K562 (cell line): ENCODE measurements at regions not wholly inside any gene's neighbourhood (a gene's known extent, or its start where the extent isn't known, plus 50 kb on each side); places are given as distances from the start of the nearest gene placed in this dataset.
A peak's percentile ranks its signal among the peaks of the same experiment; 100 is the strongest.

ENCODE experiments used
- ARID1B ChIP-seq: fragments of 450-650 bp; IDR thresholded peaks from 2 replicates; pipeline ENCODE4 v1.6.1; 2016; ENCODE audit warnings: antibody characterized with exemption, mild to moderate bottlenecking, inconsistent platforms
- BCL6 ChIP-seq: fragments of 250-450 bp; sonication (Bioruptor Pico); IDR thresholded peaks from 2 replicates; pipeline ENCODE4 v1.4.0; 2020
- CBFA2T2 ChIP-seq: fragments of 450-650 bp; conservative IDR thresholded peaks from 2 replicates; pipeline ENCODE4 v1.6.1; 2017; ENCODE audit warnings: mild to moderate bottlenecking
- LARP7 ChIP-seq: fragments of 450-650 bp; IDR thresholded peaks from 2 replicates; pipeline ENCODE4 v1.6.1; 2016
- MTA3 ChIP-seq: fragments of 450-650 bp; formaldehyde crosslinking; IDR thresholded peaks from 2 replicates; pipeline ENCODE4 v1.6.1; 2017; ENCODE audit warnings: mild to moderate bottlenecking, borderline replicate concordance
- NBN ChIP-seq: fragments of 450-650 bp; IDR thresholded peaks from 2 replicates; pipeline ENCODE4 v1.6.1; 2016; ENCODE audit warnings: low read depth, mild to moderate bottlenecking
- NFRKB ChIP-seq: fragments of 450-650 bp; IDR thresholded peaks from 2 replicates; pipeline ENCODE4 v1.6.1; 2016; ENCODE audit warnings: low read depth
- NR2C1 ChIP-seq, 2 experiments: fragments of 450-650 bp; IDR thresholded peaks; 2 replicates each; pipeline ENCODE4 v1.6.1; 2017; ENCODE audit warnings: mild to moderate bottlenecking in 2 of 2, antibody characterized with exemption in 1 of 2, inconsistent platforms in 1 of 2, missing compliant biosample characterization in 1 of 2, missing genetic modification characterization in 1 of 2
- POLR2A ChIP-seq: fragments of 450-650 bp; conservative IDR thresholded peaks from 2 replicates; pipeline ENCODE4 v1.6.1; 2016
- POLR2B ChIP-seq: fragments of 450-650 bp; IDR thresholded peaks from 2 replicates; pipeline ENCODE4 v1.6.1; 2018; ENCODE audit warnings: low read depth; ENCODE audit not compliant: partially characterized antibody
- RBM17 ChIP-seq: fragments of 200-400 bp; formaldehyde crosslinking; IDR thresholded peaks from 2 replicates; pipeline ENCODE4 v1.6.1; 2017; ENCODE audit warnings: low read depth, mild to moderate bottlenecking, low read length, borderline replicate concordance
- TEAD4 ChIP-seq, 2 experiments: sonication (generic) in 1 of 2; formaldehyde crosslinking in 1 of 2; IDR thresholded peaks; 2 replicates each; pipeline versions ENCODE4 v1.6.1 to v1.8.0; 2012 to 2022; ENCODE audit warnings: borderline replicate concordance in 1 of 2, inconsistent platforms in 1 of 2, low read length in 1 of 2, mild to moderate bottlenecking in 1 of 2, missing genetic modification reagents in 1 of 2
- TFAM ChIP-seq: fragments of 250-450 bp; sonication (Bioruptor Pico); conservative IDR thresholded peaks from 2 replicates; pipeline ENCODE4 v1.5.0; 2021; ENCODE audit warnings: mild to moderate bottlenecking, moderate library complexity
- U2AF2 ChIP-seq: fragments of 200-400 bp; formaldehyde crosslinking; optimal IDR thresholded peaks from 2 replicates; pipeline ENCODE3; 2017; ENCODE audit warnings: low read depth, mild to moderate bottlenecking, low read length
- ZNF311 ChIP-seq: fragments of 250-450 bp; sonication (Bioruptor Pico); IDR thresholded peaks from 2 replicates; pipeline ENCODE4 v1.4.0; 2020; ENCODE audit warnings: mild to moderate bottlenecking, moderate library complexity
- TF ChIP-seq, protein P1 (sequence below): sonication (generic); formaldehyde crosslinking; IDR thresholded peaks from 2 replicates; pipeline ENCODE4 v1.8.1; 2022; ENCODE audit warnings: missing genetic modification reagents
- TF ChIP-seq, protein P2 (sequence below): fragments of 250-450 bp; sonication (Bioruptor Pico); IDR thresholded peaks from 2 replicates; pipeline ENCODE4 v1.9.0; 2021; ENCODE audit warnings: mild to moderate bottlenecking, inconsistent platforms
- TF ChIP-seq, protein P3 (sequence below): fragments of 450-650 bp; IDR thresholded peaks from 2 replicates; pipeline ENCODE4 v1.6.1; 2018; ENCODE audit not compliant: partially characterized antibody
- TF ChIP-seq, protein P4 (sequence below): sonication (generic); formaldehyde crosslinking; IDR thresholded peaks from 2 replicates; pipeline ENCODE4 v1.8.0; 2023; ENCODE audit warnings: mild to moderate bottlenecking, missing genetic modification reagents
- TF ChIP-seq, protein P5 (sequence below): IDR thresholded peaks from 2 replicates; pipeline ENCODE4 v1.6.1; 2016; ENCODE audit warnings: missing genetic modification characterization, missing compliant biosample characterization

DNA sequence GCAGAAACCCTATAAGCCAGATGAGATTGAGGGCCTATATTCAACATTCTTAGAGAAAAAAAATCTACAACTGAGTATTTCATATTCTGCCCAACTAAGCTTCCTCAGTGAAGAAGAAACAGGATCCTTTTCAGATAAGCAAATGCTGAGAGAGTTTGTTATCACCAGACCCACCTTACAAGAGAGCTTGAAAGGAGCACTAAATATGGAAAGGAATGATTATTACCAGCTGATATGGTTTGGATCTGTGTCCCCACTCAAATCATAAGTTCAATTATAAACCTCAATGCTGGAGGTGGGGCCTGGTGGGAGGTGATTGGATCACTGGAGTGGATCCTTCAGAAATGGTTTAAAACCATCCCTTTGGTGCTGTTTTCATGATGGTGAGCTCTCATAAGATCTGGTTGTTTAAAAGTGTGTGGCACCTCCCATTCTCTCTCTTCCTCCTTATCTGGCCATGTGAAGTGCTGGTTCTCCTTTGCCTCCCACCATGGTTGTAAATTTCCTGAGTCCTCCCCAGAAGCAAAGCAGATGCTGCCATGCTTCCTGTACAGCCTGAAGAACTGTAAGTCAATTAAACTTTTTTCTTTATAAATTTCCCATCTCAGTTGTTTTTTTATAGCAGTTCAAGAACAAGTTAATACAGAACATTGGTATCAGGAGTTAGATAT, 144.2 kb downstream of the MSN start (continued):
- TF ChIP-seq, protein P1, sequence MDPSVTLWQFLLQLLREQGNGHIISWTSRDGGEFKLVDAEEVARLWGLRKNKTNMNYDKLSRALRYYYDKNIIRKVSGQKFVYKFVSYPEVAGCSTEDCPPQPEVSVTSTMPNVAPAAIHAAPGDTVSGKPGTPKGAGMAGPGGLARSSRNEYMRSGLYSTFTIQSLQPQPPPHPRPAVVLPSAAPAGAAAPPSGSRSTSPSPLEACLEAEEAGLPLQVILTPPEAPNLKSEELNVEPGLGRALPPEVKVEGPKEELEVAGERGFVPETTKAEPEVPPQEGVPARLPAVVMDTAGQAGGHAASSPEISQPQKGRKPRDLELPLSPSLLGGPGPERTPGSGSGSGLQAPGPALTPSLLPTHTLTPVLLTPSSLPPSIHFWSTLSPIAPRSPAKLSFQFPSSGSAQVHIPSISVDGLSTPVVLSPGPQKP (CRISPR knock-in tag), result no peak
- TF ChIP-seq, protein P2, sequence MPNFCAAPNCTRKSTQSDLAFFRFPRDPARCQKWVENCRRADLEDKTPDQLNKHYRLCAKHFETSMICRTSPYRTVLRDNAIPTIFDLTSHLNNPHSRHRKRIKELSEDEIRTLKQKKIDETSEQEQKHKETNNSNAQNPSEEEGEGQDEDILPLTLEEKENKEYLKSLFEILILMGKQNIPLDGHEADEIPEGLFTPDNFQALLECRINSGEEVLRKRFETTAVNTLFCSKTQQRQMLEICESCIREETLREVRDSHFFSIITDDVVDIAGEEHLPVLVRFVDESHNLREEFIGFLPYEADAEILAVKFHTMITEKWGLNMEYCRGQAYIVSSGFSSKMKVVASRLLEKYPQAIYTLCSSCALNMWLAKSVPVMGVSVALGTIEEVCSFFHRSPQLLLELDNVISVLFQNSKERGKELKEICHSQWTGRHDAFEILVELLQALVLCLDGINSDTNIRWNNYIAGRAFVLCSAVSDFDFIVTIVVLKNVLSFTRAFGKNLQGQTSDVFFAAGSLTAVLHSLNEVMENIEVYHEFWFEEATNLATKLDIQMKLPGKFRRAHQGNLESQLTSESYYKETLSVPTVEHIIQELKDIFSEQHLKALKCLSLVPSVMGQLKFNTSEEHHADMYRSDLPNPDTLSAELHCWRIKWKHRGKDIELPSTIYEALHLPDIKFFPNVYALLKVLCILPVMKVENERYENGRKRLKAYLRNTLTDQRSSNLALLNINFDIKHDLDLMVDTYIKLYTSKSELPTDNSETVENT (CRISPR knock-in tag), result no peak
- TF ChIP-seq CBFA2T2 (peak; percentile 60), POLR2A (no peak), ZNF311 (CRISPR knock-in tag) (no peak), LARP7 (no peak), NBN (no peak), ARID1B (peak; percentile 72), MTA3 (no peak), POLR2B (no peak), RBM17 (no peak), U2AF2 (no peak), BCL6 (no peak), TFAM (CRISPR knock-in tag) (no peak), TEAD4 (IDR thresholded peaks at IDR 0.05; ENCODE audit: low read length) (peak; percentile 69), TEAD4 (CRISPR knock-in tag; IDR thresholded peaks at IDR 0.05; ENCODE audit: borderline replicate concordance) (no peak), NR2C1 (IDR thresholded peaks at IDR 0.05) (no peak), NR2C1 (tag; IDR thresholded peaks at IDR 0.05) (no peak), NFRKB (no peak)
- TF ChIP-seq, protein P3, sequence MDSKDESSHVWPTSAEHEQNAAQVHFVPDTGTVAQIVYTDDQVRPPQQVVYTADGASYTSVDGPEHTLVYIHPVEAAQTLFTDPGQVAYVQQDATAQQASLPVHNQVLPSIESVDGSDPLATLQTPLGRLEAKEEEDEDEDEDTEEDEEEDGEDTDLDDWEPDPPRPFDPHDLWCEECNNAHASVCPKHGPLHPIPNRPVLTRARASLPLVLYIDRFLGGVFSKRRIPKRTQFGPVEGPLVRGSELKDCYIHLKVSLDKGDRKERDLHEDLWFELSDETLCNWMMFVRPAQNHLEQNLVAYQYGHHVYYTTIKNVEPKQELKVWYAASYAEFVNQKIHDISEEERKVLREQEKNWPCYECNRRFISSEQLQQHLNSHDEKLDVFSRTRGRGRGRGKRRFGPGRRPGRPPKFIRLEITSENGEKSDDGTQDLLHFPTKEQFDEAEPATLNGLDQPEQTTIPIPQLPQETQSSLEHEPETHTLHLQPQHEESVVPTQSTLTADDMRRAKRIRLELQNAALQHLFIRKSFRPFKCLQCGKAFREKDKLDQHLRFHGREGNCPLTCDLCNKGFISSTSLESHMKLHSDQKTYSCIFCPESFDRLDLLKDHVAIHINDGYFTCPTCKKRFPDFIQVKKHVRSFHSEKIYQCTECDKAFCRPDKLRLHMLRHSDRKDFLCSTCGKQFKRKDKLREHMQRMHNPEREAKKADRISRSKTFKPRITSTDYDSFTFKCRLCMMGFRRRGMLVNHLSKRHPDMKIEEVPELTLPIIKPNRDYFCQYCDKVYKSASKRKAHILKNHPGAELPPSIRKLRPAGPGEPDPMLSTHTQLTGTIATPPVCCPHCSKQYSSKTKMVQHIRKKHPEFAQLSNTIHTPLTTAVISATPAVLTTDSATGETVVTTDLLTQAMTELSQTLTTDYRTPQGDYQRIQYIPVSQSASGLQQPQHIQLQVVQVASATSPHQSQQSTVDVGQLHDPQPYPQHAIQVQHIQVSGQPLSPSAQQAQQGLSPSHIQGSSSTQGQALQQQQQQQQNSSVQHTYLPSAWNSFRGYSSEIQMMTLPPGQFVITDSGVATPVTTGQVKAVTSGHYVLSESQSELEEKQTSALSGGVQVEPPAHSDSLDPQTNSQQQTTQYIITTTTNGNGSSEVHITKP, result no peak
- TF ChIP-seq, protein P4, sequence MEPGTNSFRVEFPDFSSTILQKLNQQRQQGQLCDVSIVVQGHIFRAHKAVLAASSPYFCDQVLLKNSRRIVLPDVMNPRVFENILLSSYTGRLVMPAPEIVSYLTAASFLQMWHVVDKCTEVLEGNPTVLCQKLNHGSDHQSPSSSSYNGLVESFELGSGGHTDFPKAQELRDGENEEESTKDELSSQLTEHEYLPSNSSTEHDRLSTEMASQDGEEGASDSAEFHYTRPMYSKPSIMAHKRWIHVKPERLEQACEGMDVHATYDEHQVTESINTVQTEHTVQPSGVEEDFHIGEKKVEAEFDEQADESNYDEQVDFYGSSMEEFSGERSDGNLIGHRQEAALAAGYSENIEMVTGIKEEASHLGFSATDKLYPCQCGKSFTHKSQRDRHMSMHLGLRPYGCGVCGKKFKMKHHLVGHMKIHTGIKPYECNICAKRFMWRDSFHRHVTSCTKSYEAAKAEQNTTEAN (CRISPR knock-in tag), result no peak
- TF ChIP-seq, protein P5, sequence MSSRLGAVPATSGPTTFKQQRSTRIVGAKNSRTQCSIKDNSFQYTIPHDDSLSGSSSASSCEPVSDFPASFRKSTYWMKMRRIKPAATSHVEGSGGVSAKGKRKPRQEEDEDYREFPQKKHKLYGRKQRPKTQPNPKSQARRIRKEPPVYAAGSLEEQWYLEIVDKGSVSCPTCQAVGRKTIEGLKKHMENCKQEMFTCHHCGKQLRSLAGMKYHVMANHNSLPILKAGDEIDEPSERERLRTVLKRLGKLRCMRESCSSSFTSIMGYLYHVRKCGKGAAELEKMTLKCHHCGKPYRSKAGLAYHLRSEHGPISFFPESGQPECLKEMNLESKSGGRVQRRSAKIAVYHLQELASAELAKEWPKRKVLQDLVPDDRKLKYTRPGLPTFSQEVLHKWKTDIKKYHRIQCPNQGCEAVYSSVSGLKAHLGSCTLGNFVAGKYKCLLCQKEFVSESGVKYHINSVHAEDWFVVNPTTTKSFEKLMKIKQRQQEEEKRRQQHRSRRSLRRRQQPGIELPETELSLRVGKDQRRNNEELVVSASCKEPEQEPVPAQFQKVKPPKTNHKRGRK (tag), result no peak
